Liver (tissue), 3 donors: ENCODE measurements at regions not wholly inside any gene's neighbourhood (a gene's known extent, or its start where the extent isn't known, plus 50 kb on each side); places are given as distances from the start of the nearest gene placed in this dataset.

Source experiments
- ATF3 ChIP-seq: IDR thresholded peaks from 2 replicates; pipeline ENCODE4 v1.6.1; 2016; ENCODE audit warnings: antibody characterized with exemption
- CTCF ChIP-seq: fragments of 150-350 bp; IDR thresholded peaks from 2 replicates; pipeline ENCODE4 v1.5.1; 2017; ENCODE audit warnings: improper control_type of control experiment, low read depth, low read length; ENCODE audit not compliant: missing input control
- EGR1 ChIP-seq, 2 donors: IDR thresholded peaks; 2 replicates each; pipeline ENCODE4 v1.6.1; 2016 to 2018; ENCODE audit warnings: antibody characterized with exemption in 2 of 2, low read depth in 2 of 2
- FOXA1 ChIP-seq: IDR thresholded peaks from 2 replicates; pipeline ENCODE4 v1.6.1; 2016; ENCODE audit warnings: antibody characterized with exemption
- GABPA ChIP-seq, 2 donors: IDR thresholded peaks in 1 of 2; conservative IDR thresholded peaks in 1 of 2; 2 replicates each; pipeline ENCODE4 v1.6.1; 2016; ENCODE audit warnings: antibody characterized with exemption in 2 of 2, mild to moderate bottlenecking in 1 of 2, moderate library complexity in 1 of 2
- JUND ChIP-seq, 2 donors: IDR thresholded peaks; 2 replicates each; pipeline ENCODE4 v1.6.1; 2016; ENCODE audit warnings: antibody characterized with exemption in 2 of 2
- MAX ChIP-seq: IDR thresholded peaks from 2 replicates; pipeline ENCODE4 v1.6.1; 2016; ENCODE audit warnings: antibody characterized with exemption
- NR2F2 ChIP-seq: IDR thresholded peaks from 2 replicates; pipeline ENCODE4 v1.6.1; 2016; ENCODE audit warnings: antibody characterized with exemption
- REST ChIP-seq: IDR thresholded peaks from 2 replicates; pipeline ENCODE4 v1.6.1; 2016; ENCODE audit warnings: antibody characterized with exemption, mild to moderate bottlenecking
- SP1 ChIP-seq: IDR thresholded peaks from 2 replicates; pipeline ENCODE4 v1.6.1; 2018; ENCODE audit warnings: antibody characterized with exemption, mild to moderate bottlenecking
- TAF1 ChIP-seq: conservative IDR thresholded peaks from 2 replicates; pipeline ENCODE4 v1.6.1; 2016; ENCODE audit warnings: antibody characterized with exemption, mild to moderate bottlenecking
- YY1 ChIP-seq: IDR thresholded peaks from 2 replicates; pipeline ENCODE4 v1.6.1; 2016; ENCODE audit warnings: antibody characterized with exemption, mild to moderate bottlenecking
- donor health status: healthy.
- donor health status: healthy.

- TF ChIP-seq CTCF: no peak
- no peak for TF ChIP-seq FOXA1
- no peak for TF ChIP-seq YY1
- TF ChIP-seq EGR1 (IDR thresholded peaks at IDR 0.05; ENCODE audit: low read depth in 2 of 2): no peak
- TF ChIP-seq TAF1: no peak
- TF ChIP-seq JUND (IDR thresholded peaks at IDR 0.05): no peak
- TF ChIP-seq REST: no peak
- no peak for TF ChIP-seq GABPA (IDR thresholded peaks at IDR 0.05 in 1 of 2, conservative IDR thresholded peaks at IDR 0.05 in 1 of 2)
- no peak for TF ChIP-seq MAX
- TF ChIP-seq NR2F2: no peak
- no peak for TF ChIP-seq SP1
- no peak for TF ChIP-seq ATF3
These were observed 113.0 kb upstream of the PHYHIPL start for GRCh38 chr10:59063491-59063890.
